Peyer's patch (tissue), 4 donors: ENCODE measurements at regions not wholly inside any gene's neighbourhood (a gene's known extent, or its start where the extent isn't known, plus 50 kb on each side); places are given as distances from the start of the nearest gene placed in this dataset.

Experiments
- CTCF ChIP-seq, 6 experiments: fragments of 450-650 bp in 4 of 6; fragments of 200-600 bp in 2 of 6; sonication (generic) in 1 of 6; IDR thresholded peaks; one replicate each; pipeline ENCODE4 v1.5.1; 2017 to 2019; ENCODE audit warnings: antibody characterized with exemption in 6 of 6, mild to moderate bottlenecking in 3 of 6, moderate library complexity in 1 of 6
- POLR2A ChIP-seq, 2 donors: fragments of 450-650 bp; IDR thresholded peaks; one replicate each; pipeline ENCODE4 v1.5.1; 2017; ENCODE audit warnings: antibody characterized with exemption in 2 of 2, mild to moderate bottlenecking in 2 of 2, moderate library complexity in 2 of 2

GRCh38 chr11:127643268-127644058 lies 642.9 kb upstream of the KIRREL3 start:
- TF ChIP-seq CTCF (IDR thresholded peaks at IDR 0.05) (no peak), POLR2A (IDR thresholded peaks at IDR 0.05) (no peak)
